ENCODE measurements at regions not wholly inside any gene's neighbourhood (a gene's known extent, or its start where the extent isn't known, plus 50 kb on each side); places are given as distances from the start of the nearest gene placed in this dataset.

- DNase-seq: peak in 1 of 2 experiments; percentile 26
- H2AFZ ChIP-seq: no peak overlapping the region
- TF ChIP-seq CTCF (conservative IDR thresholded peaks at IDR 0.05) (no peak), EZH2 (IDR thresholded peaks at IDR 0.05; ENCODE audit: low read depth) (no peak)
Observed at GRCh38 chr16:85169333-85170065, 57.2 kb upstream of the CIBAR2 start.

GRCh38 chr16:85170066-85170491 is 57.8 kb upstream of the CIBAR2 start:
- Histone ChIP-seq H2AFZ (no peak overlapping the region), H3K27ac (no peak overlapping the region), H3K27me3 (ENCODE audit: insufficient read depth, low read depth) (peaks cover 2% of the 10 kb centered on the region; the same call in 1 of the 2 replicates), H3K9me2 (ENCODE audit: insufficient read depth) (no peaks in the 10 kb centered on the region), H3K36me3 (ENCODE audit: low read depth) (no peaks in the 10 kb centered on the region), H3F3A (ENCODE audit: insufficient read depth, low read depth) (peaks cover 27% of the 10 kb centered on the region; the same call in 1 of the 2 replicates), H3K79me2 (ENCODE audit: low read depth) (0 out of 2 replicates have a peak, but pooled peaks cover 4% of the 10 kb centered on the region), H3K4me3 (peak overlapping the region; percentile 58; the same call in 1 of the 2 replicates), H3K4me2 (peak overlapping the region; percentile 73; the same call in 1 of the 2 replicates), H4K20me1 (ENCODE audit: insufficient read depth) (no peaks in the 10 kb centered on the region), H3K9me3 (ENCODE audit: insufficient read depth, low read depth) (no peaks in the 10 kb centered on the region), H3K4me1 (replicated peaks; ENCODE audit: insufficient read depth) (peaks cover 43% of the 10 kb centered on the region)
- ChIA-PET CTCF (no interaction called here), POLR2A (ENCODE audit: unreplicated experiment) (no interaction called here)
- TF ChIP-seq CTCF (conservative IDR thresholded peaks at IDR 0.05) (no peak), EZH2 (IDR thresholded peaks at IDR 0.05; ENCODE audit: low read depth) (no peak)
- DNase-seq: no peak
- intact Hi-C loops (cut with micrococcal nuclease; ENCODE audit: unreplicated experiment): no loop called here
- no TSS peak for BruUV-seq (replicated peaks)

More at GRCh38 chr16:85169333-85170065, 57.2 kb upstream of the CIBAR2 start:
- peaks cover 7% of the 10 kb centered on the region for H3K27me3 ChIP-seq (ENCODE audit: insufficient read depth, low read depth)
- intact Hi-C loops (cut with micrococcal nuclease; ENCODE audit: unreplicated experiment): no loop called here
- H3K9me3 ChIP-seq (ENCODE audit: insufficient read depth, low read depth): no peaks in the 10 kb centered on the region
- ChIA-PET POLR2A (ENCODE audit: unreplicated experiment) (no interaction called here), CTCF (no interaction called here)
- H3K4me2 ChIP-seq: peak overlapping the region; percentile 73
- H3K4me3 ChIP-seq: peak overlapping the region; percentile 58; the same call in 1 of the 2 replicates
- peaks cover 37% of the 10 kb centered on the region for H3K4me1 ChIP-seq (replicated peaks; ENCODE audit: insufficient read depth)
- BruUV-seq (replicated peaks): no TSS peak
- H3K27ac ChIP-seq: no peak overlapping the region
- H3F3A ChIP-seq (ENCODE audit: insufficient read depth, low read depth): peaks cover 27% of the 10 kb centered on the region; the same call in 1 of the 2 replicates
- no peaks in the 10 kb centered on the region for H4K20me1 ChIP-seq (ENCODE audit: insufficient read depth)
- H3K9me2 ChIP-seq (ENCODE audit: insufficient read depth): no peaks in the 10 kb centered on the region
- H3K79me2 ChIP-seq (ENCODE audit: low read depth): 0 out of 2 replicates have a peak, but pooled peaks cover 4% of the 10 kb centered on the region
- H3K36me3 ChIP-seq (ENCODE audit: low read depth): no peaks in the 10 kb centered on the region

- ChIA-PET CTCF (no interaction called here), POLR2A (ENCODE audit: unreplicated experiment) (no interaction called here)
- TF ChIP-seq EZH2 (IDR thresholded peaks at IDR 0.05; ENCODE audit: low read depth): no peak
- Histone ChIP-seq H3K79me2 (ENCODE audit: low read depth) (0 out of 2 replicates have a peak, but pooled peaks cover 4% of the 10 kb centered on the region), H3K9me3 (ENCODE audit: insufficient read depth, low read depth) (no peaks in the 10 kb centered on the region), H3F3A (ENCODE audit: insufficient read depth, low read depth) (peaks cover 27% of the 10 kb centered on the region; the same call in 1 of the 2 replicates), H3K9me2 (ENCODE audit: insufficient read depth) (no peaks in the 10 kb centered on the region), H4K20me1 (ENCODE audit: insufficient read depth) (no peaks in the 10 kb centered on the region), H3K4me3 (no peak overlapping the region; the same call in 1 of the 2 replicates), H3K4me1 (replicated peaks; ENCODE audit: insufficient read depth) (peaks cover 44% of the 10 kb centered on the region), H3K27ac (no peak overlapping the region), H3K4me2 (no peak overlapping the region), H3K27me3 (ENCODE audit: insufficient read depth, low read depth) (no peaks in the 10 kb centered on the region; the same call in 1 of the 2 replicates), H3K36me3 (ENCODE audit: low read depth) (no peaks in the 10 kb centered on the region), H2AFZ (no peak overlapping the region)
- no peak for DNase-seq
- intact Hi-C loops (cut with micrococcal nuclease; ENCODE audit: unreplicated experiment): no loop called here
- BruUV-seq (replicated peaks): no TSS peak
Observed at GRCh38 chr16:85170590-85171003, 58.3 kb upstream of the CIBAR2 start.

All from PC-9 (cell line).